ENCODE measurements at regions not wholly inside any gene's neighbourhood (a gene's known extent, or its start where the extent isn't known, plus 50 kb on each side); places are given as distances from the start of the nearest gene placed in this dataset.
"Not testable (repeated sequence)": the region's sequence is repeated elsewhere in the genome, so short reads cannot be mapped to it uniquely, and the experiment has no call there.

DNA sequence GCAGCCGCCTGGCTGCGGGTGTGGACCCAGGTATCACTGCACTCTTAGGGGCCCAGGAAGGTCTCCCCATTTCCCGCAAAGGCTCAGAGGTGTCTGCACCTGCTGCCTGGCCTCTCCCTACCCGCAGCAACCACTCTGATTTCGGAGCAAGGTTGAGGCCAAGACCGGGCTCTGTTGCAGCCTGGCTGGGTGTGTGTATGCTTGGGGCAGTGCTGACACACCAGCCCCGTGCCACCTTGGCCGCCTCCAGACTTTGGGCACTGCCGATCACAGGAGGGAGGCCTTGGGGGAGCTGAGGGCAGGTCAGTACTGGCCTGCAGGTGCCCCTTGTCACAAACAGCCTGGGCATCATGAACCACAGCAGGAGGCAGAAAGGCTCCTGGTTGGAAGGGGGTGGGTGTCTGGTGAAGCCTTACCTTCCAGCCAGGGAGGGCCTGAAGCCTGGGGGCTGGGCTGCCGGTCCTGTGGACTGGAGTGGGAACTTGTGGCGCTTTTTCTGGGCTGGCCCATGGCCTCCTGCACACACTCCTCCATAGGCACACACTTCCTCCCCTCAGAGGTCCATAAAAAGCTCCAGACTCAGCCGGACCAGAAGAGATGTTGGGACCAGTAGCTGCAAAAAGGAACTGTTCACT, 519.5 kb downstream of the RWDD3 start:
- H3K9me3 ChIP-seq (ENCODE audit: control insufficient read depth, low read length) = no peaks in the 10 kb centered on the region
- no peak overlapping the region for H3K27ac ChIP-seq (ENCODE audit: insufficient read depth, low read depth, low read length, poor library complexity, severe bottlenecking)
- WGBS, 2 experiments = 95 to 97% methylated on average over 12 of the region's 12 CpGs
- H3K4me3 ChIP-seq (ENCODE audit: insufficient read depth, low read depth, low read length) = no peak overlapping the region
- no peaks in the 10 kb centered on the region for H3K36me3 ChIP-seq (ENCODE audit: control insufficient read depth, insufficient read depth, low read length)
- H3K4me1 ChIP-seq (ENCODE audit: control insufficient read depth, insufficient read depth, low read length) = no peaks in the 10 kb centered on the region
- H3K27me3 ChIP-seq (ENCODE audit: control insufficient read depth, insufficient read depth, low read length, poor library complexity, severe bottlenecking) = no peaks in the 10 kb centered on the region

DNA sequence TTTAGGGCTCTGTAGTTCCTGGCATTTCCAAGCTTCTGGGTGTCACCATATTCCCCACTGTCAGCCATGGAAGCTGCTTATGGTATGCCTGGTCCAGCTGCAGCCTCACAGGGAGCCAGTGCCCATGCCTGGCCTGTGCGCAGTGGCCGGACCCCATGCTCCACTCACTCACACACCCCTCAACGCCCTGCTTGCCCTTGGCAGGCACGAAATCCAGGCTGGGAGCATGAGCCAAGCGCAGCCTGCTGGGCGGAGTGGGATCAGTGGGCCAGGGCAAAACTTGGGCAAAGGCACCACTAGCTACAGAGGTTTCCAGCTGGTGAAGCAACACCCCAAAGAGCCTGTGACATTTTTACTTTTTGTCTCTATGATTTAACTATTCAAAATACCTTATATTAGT, 520.4 kb downstream of the RWDD3 start:
- Histone ChIP-seq H3K27ac (ENCODE audit: insufficient read depth, low read depth, low read length, poor library complexity, severe bottlenecking) (no peak overlapping the region), H3K27me3 (ENCODE audit: control insufficient read depth, insufficient read depth, low read length, poor library complexity, severe bottlenecking) (no peaks in the 10 kb centered on the region), H3K36me3 (ENCODE audit: control insufficient read depth, insufficient read depth, low read length) (no peaks in the 10 kb centered on the region), H3K4me3 (ENCODE audit: insufficient read depth, low read depth, low read length) (no peak overlapping the region), H3K4me1 (ENCODE audit: control insufficient read depth, insufficient read depth, low read length) (no peaks in the 10 kb centered on the region), H3K9me3 (ENCODE audit: control insufficient read depth, low read length) (no peaks in the 10 kb centered on the region)
- WGBS, 2 experiments = 88 to 92% methylated on average over 6 of the region's 6 CpGs

DNA sequence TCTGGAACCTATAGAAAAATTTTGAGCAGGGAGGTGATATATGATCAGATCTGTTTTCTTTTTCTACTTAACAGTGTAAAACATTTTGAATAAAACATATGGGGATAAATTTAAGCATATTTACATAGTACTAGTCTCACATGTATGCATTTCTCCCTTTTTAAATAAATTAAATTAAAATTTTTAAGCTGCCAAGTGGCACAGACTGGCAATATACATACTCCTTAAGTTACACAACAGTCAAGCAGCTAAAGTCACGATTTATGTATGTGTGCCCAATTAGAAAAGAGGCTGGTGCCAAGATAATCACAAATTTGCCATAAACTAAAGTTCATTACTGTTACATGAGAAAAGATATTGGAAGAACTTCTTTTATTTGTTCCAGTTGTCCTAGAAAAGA, 532.0 kb downstream of the RWDD3 start:
- no peaks in the 10 kb centered on the region for H3K4me1 ChIP-seq (ENCODE audit: control insufficient read depth, insufficient read depth, low read length)
- no peaks in the 10 kb centered on the region for H3K36me3 ChIP-seq (ENCODE audit: control insufficient read depth, insufficient read depth, low read length)
- no peaks in the 10 kb centered on the region for H3K27me3 ChIP-seq (ENCODE audit: control insufficient read depth, insufficient read depth, low read length, poor library complexity, severe bottlenecking)
- no peak overlapping the region for H3K27ac ChIP-seq (ENCODE audit: insufficient read depth, low read depth, low read length, poor library complexity, severe bottlenecking)
- 90 to 100% methylated on average over 1 of the region's 1 CpG for WGBS, 2 experiments
- no peak overlapping the region for H3K4me3 ChIP-seq (ENCODE audit: insufficient read depth, low read depth, low read length)
- H3K9me3 ChIP-seq (ENCODE audit: control insufficient read depth, low read length) = no peaks in the 10 kb centered on the region

DNA sequence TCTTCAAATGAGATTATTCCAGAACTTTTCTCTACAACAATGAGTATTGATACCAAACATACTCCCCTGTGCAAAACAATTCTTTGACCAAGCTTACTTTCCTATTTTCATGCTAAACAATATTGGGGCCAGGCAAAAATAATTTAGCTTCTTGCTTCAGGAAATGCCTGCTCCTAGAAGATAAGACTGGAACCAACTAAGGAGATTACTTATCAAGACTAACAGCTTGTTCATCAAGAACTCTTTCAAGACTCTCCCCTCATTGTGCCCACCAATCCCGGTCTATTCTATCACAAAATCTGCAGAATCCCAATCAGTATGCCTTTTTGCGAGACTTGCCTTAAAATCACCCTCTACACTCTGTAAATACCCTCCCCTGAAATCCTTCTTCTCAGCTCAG, 536.6 kb downstream of the RWDD3 start:
- 87 to 91% methylated on average over 2 of the region's 2 CpGs for WGBS, 2 experiments
- no peaks in the 10 kb centered on the region for H3K4me1 ChIP-seq (ENCODE audit: control insufficient read depth, insufficient read depth, low read length)
- H3K27me3 ChIP-seq (ENCODE audit: control insufficient read depth, insufficient read depth, low read length, poor library complexity, severe bottlenecking) = no peaks in the 10 kb centered on the region
- no peaks in the 10 kb centered on the region for H3K36me3 ChIP-seq (ENCODE audit: control insufficient read depth, insufficient read depth, low read length)
- no peak overlapping the region for H3K4me3 ChIP-seq (ENCODE audit: insufficient read depth, low read depth, low read length)
- no peak overlapping the region for H3K27ac ChIP-seq (ENCODE audit: insufficient read depth, low read depth, low read length, poor library complexity, severe bottlenecking)
- no peaks in the 10 kb centered on the region for H3K9me3 ChIP-seq (ENCODE audit: control insufficient read depth, low read length)

DNA sequence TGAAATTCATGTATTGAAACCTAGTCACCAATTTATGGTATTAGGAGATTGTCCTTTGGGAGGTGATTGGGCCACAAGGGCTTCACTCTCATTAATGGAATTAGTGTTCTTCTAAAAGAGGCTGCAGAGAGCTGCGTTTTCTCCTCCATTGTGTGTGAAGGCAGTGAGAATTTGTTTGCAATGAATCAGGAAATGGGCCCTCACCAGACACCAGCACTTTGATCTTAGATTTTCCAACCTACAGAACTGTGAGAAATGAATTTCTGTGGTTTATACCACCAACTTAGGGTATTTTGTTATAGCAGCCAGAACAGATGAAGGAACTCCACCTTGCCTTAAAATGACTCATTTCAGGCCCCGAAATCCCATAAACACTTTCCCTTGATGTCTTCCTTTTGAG, 544.2 kb downstream of the RWDD3 start:
- 100% methylated on average over 2 of the region's 2 CpGs for WGBS, 2 experiments
- H3K9me3 ChIP-seq (ENCODE audit: control insufficient read depth, low read length) = no peaks in the 10 kb centered on the region

DNA sequence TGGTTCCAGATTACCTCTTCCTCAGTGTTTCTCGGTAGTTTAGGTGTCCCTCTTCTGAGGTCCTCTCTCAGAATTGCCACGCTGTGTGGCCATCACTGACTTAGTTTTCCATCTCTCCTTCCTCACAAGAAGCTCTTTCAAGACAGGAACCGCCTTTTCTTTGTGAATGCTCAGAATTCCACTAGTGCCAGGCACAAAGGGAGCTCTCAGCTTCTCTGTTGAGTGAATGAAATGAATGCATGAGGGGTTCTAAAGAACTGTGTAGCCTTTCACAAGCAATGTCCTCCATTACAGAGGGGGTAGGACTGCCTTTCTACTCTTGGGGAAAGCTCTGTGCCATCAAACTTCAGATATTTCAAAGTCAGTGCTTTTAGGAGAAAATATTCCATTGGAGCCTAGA, 546.8 kb downstream of the RWDD3 start:
- Histone ChIP-seq H3K27me3 (ENCODE audit: control insufficient read depth, insufficient read depth, low read length, poor library complexity, severe bottlenecking) (no peaks in the 10 kb centered on the region), H3K4me1 (ENCODE audit: control insufficient read depth, insufficient read depth, low read length) (peaks cover 12% of the 10 kb centered on the region), H3K36me3 (ENCODE audit: control insufficient read depth, insufficient read depth, low read length) (no peaks in the 10 kb centered on the region), H3K4me3 (ENCODE audit: insufficient read depth, low read depth, low read length) (no peak overlapping the region), H3K27ac (ENCODE audit: insufficient read depth, low read depth, low read length, poor library complexity, severe bottlenecking) (no peak overlapping the region), H3K9me3 (ENCODE audit: control insufficient read depth, low read length) (no peaks in the 10 kb centered on the region)
- 60 to 67% methylated on average over 3 of the region's 3 CpGs for WGBS, 2 experiments

More for the DNA sequence above, 544.2 kb downstream of the RWDD3 start:
- H3K27ac ChIP-seq (ENCODE audit: insufficient read depth, low read depth, low read length, poor library complexity, severe bottlenecking) = no peak overlapping the region
- H3K4me1 ChIP-seq (ENCODE audit: control insufficient read depth, insufficient read depth, low read length) = peaks cover 12% of the 10 kb centered on the region
- H3K4me3 ChIP-seq (ENCODE audit: insufficient read depth, low read depth, low read length) = no peak overlapping the region
- no peaks in the 10 kb centered on the region for H3K36me3 ChIP-seq (ENCODE audit: control insufficient read depth, insufficient read depth, low read length)
- H3K27me3 ChIP-seq (ENCODE audit: control insufficient read depth, insufficient read depth, low read length, poor library complexity, severe bottlenecking) = no peaks in the 10 kb centered on the region

DNA sequence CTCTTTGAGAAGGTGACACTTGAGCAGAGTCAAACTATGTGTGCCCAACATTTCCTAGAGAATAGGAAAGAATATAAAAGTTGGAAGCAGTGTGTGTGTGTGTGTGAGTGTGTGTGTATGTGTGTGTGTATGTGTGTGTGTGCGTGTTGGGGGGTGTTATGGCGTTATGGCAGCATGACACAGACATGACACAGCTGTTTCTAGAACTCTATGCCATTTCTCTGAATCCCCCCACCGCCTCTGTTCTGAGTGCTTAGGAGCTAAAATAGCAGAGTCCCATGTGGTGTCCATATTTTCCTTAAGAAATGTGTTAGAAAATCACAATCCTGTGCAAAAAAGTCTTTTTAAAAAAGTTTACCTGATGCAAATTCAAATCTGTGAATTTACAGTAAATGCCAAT, 556.1 kb downstream of the RWDD3 start:
- no peak overlapping the region for H3K4me3 ChIP-seq (ENCODE audit: insufficient read depth, low read depth, low read length)
- H3K27ac ChIP-seq (ENCODE audit: insufficient read depth, low read depth, low read length, poor library complexity, severe bottlenecking) = no peak overlapping the region
- no peaks in the 10 kb centered on the region for H3K27me3 ChIP-seq (ENCODE audit: control insufficient read depth, insufficient read depth, low read length, poor library complexity, severe bottlenecking)
- no peaks in the 10 kb centered on the region for H3K9me3 ChIP-seq (ENCODE audit: control insufficient read depth, low read length)
- no peaks in the 10 kb centered on the region for H3K4me1 ChIP-seq (ENCODE audit: control insufficient read depth, insufficient read depth, low read length)
- no peaks in the 10 kb centered on the region for H3K36me3 ChIP-seq (ENCODE audit: control insufficient read depth, insufficient read depth, low read length)
- WGBS, 2 experiments = 79 to 92% methylated on average over 2 to 3 of the region's 3 CpGs

DNA sequence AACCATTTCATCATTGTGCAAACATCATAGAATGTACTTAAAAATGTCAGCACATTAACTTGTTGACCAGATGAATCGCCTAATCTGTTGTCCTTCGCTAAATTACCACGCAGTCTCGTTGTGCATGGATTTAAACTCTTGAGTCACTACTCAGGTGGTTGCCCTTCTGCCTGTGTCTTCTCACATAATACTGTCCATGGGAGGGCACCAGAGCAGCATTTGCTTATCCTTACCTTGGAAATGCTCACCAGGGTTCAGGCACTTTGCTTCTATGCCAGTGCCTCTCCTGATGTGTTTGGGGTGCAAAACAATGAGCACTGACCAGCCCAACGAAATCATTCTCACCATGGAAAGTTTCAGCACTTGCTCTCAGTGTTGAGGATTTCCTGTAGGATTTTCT, 559.9 kb downstream of the RWDD3 start:
- 75 to 83% methylated on average over 4 to 5 of the region's 5 CpGs for WGBS, 2 experiments
- no peaks in the 10 kb centered on the region for H3K9me3 ChIP-seq (ENCODE audit: control insufficient read depth, low read length)
- H3K4me3 ChIP-seq (ENCODE audit: insufficient read depth, low read depth, low read length) = no peak overlapping the region

DNA sequence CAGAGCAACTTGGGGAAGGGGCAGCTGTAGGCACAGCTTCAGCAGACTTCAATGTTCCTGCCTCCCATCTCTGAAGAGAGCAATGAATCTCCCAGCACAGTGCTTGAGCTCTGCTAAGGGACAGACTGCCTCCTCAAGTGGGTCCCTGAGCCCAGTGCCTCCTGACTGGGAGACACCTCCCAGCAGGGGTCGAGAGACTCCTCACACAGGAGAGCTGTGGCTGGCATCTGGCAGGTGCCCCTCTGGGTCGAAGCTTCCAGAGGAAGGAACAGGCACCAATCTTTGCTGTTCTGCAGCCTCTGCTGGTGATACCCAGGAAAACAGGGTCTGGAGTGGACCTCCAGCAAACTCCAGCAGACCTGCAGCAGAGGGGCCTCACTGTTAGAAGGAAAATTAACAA, 563.8 kb downstream of the RWDD3 start:
- H3K4me1 ChIP-seq (ENCODE audit: control insufficient read depth, insufficient read depth, low read length); H3K27me3 ChIP-seq (ENCODE audit: control insufficient read depth, insufficient read depth, low read length, poor library complexity, severe bottlenecking); H3K9me3 ChIP-seq (ENCODE audit: control insufficient read depth, low read length); H3K36me3 ChIP-seq (ENCODE audit: control insufficient read depth, insufficient read depth, low read length); H3K4me3 ChIP-seq (ENCODE audit: insufficient read depth, low read depth, low read length); H3K27ac ChIP-seq (ENCODE audit: insufficient read depth, low read depth, low read length, poor library complexity, severe bottlenecking): not testable (repeated sequence)
- WGBS, 2 experiments = 90 to 92% methylated on average over 2 of the region's 2 CpGs

More for the DNA sequence above, 559.9 kb downstream of the RWDD3 start:
- Histone ChIP-seq H3K27me3 (ENCODE audit: control insufficient read depth, insufficient read depth, low read length, poor library complexity, severe bottlenecking) (no peaks in the 10 kb centered on the region), H3K27ac (ENCODE audit: insufficient read depth, low read depth, low read length, poor library complexity, severe bottlenecking) (no peak overlapping the region), H3K4me1 (ENCODE audit: control insufficient read depth, insufficient read depth, low read length) (no peaks in the 10 kb centered on the region), H3K36me3 (ENCODE audit: control insufficient read depth, insufficient read depth, low read length) (no peaks in the 10 kb centered on the region)

DNA sequence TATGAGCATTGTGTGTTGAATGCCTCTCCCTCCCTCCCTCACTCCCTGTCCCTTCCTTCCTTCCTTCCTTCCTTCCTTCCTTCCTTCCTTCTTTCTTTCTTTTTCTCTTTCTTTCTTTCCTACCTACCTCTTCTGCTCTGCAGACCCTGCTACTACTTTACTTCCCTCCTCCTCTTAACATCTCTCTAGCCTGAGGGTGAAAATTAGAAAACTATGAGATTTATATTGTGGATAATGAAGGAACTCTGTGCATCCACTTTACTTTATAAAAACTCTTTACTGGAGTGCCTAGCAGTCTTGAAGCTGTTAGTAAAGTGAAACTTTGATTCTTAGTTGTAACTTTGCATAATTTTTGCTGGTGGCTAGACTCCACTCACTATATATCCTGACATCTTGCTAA, 572.2 kb downstream of the RWDD3 start:
- H3K4me3 ChIP-seq (ENCODE audit: insufficient read depth, low read depth, low read length) = no peak overlapping the region
- no peaks in the 10 kb centered on the region for H3K9me3 ChIP-seq (ENCODE audit: control insufficient read depth, low read length)
- H3K36me3 ChIP-seq (ENCODE audit: control insufficient read depth, insufficient read depth, low read length) = no peaks in the 10 kb centered on the region
- H3K27me3 ChIP-seq (ENCODE audit: control insufficient read depth, insufficient read depth, low read length, poor library complexity, severe bottlenecking) = no peaks in the 10 kb centered on the region
- H3K27ac ChIP-seq (ENCODE audit: insufficient read depth, low read depth, low read length, poor library complexity, severe bottlenecking) = no peak overlapping the region
- no peaks in the 10 kb centered on the region for H3K4me1 ChIP-seq (ENCODE audit: control insufficient read depth, insufficient read depth, low read length)

DNA sequence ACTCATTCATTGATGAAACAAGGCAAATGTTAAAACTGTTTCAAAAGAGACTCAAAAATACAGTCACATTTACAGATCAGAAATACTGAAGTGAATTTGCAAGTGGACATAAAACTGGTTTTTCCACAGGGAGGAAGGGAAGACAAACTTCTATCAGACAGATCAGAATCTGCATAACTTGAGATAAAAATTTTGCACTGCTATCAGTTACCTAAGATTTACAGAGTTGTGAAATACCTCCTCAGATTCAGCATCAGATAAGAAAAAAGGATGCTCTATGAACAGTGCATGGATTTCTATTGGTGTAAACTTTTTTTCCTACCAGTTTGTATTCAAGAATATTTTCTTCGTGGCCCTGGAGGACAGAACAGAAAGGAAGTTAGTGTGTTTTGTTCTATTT, 575.4 kb downstream of the RWDD3 start:
- WGBS, 2 experiments = 100% methylated on average over 1 of the region's 1 CpG
- no peaks in the 10 kb centered on the region for H3K4me1 ChIP-seq (ENCODE audit: control insufficient read depth, insufficient read depth, low read length)
- no peaks in the 10 kb centered on the region for H3K9me3 ChIP-seq (ENCODE audit: control insufficient read depth, low read length)
- H3K4me3 ChIP-seq (ENCODE audit: insufficient read depth, low read depth, low read length) = no peak overlapping the region
- H3K36me3 ChIP-seq (ENCODE audit: control insufficient read depth, insufficient read depth, low read length) = no peaks in the 10 kb centered on the region
- no peaks in the 10 kb centered on the region for H3K27me3 ChIP-seq (ENCODE audit: control insufficient read depth, insufficient read depth, low read length, poor library complexity, severe bottlenecking)
- no peak overlapping the region for H3K27ac ChIP-seq (ENCODE audit: insufficient read depth, low read depth, low read length, poor library complexity, severe bottlenecking)

Data from ectodermal cell (in vitro differentiated cells).